ENCODE measurements at regions not wholly inside any gene's neighbourhood (a gene's known extent, or its start where the extent isn't known, plus 50 kb on each side); places are given as distances from the start of the nearest gene placed in this dataset.

DNA sequence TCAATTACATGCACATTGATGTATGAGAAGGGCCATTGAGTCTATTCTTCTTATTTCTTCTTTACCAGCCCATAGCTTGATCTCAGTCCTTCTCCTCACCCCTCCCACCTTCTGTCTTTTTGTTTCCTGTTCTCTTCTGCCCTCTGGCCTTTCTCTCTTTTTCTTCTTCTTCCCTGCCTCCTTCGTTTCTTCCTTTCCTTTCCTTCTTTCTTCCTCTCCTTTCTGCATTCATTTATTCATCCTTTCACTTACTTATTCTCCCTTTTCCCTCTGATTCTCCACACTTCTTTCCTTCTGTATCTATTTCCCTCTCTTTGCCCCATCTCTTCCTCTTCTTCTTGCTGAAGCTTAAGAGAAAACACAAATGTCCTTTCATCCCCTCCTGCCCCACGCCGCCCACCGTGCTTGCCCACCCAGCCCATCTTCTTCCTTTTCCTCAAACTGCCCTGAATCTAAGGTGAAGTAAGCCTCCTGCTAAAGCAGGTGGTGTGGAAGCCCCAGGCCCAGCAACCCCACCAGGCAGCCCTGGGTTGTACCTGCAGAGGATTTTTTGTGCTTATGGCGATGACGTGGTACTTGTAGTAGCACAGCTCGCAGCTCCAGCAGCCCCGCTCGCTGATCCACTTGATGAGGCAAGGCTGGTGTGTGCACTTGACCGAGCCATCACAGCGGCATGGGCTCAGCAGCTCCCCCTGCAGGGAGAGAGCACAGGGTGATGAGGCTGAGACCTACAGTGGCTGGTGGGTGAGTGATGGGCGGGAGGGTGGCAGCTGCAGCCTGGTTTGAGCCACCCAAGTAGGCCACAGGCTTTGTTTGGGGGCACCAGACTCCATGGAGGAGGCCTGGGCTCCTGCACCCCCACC is 89.0 kb downstream of the MARCHF4 start:
- no peak for DNase-seq (ENCODE audit: low spot score)
- Mint-ChIP-seq H3K4me3 (ENCODE audit: low read depth) (no peak overlapping the region), H3K27me3 (ENCODE audit: low read depth) (no peaks in the 10 kb centered on the region), H3K36me3 (ENCODE audit: low read depth) (no peaks in the 10 kb centered on the region), H3K27ac (no peak overlapping the region), H3K9me3 (no peaks in the 10 kb centered on the region), H3K4me1 (ENCODE audit: low read depth) (no peaks in the 10 kb centered on the region)
- intact Hi-C loops (cut with micrococcal nuclease), result loop anchor here (1.0 to 10.0 kb wide), 2 partner anchors 118 to 173 kb away; no protein-coding TSS in a partner anchor

DNA sequence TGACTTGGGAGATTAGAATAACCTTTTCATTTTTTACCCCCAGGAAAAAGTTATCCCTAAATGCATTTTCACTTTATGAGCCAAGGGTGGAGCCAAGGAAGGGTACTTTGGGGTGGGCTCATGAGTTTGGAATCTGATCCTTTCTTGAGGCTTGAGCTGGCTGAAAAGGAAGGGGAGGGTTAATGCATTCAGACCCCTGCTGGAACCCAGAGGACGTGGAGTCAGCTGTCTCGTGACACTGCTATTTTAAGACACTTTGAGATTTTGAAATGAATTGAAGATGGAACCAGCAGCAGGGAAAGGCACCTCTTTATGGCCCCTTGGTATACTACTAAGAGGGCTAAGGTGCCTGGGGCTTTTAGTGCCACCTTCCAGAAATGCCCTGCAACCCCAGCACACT is 90.4 kb downstream of the MARCHF4 start:
- no peak overlapping the region for H3K4me3 Mint-ChIP-seq (ENCODE audit: low read depth)
- no peaks in the 10 kb centered on the region for H3K9me3 Mint-ChIP-seq
- H3K27me3 Mint-ChIP-seq (ENCODE audit: low read depth), result no peaks in the 10 kb centered on the region
- no peak for DNase-seq (ENCODE audit: low spot score)
- intact Hi-C loops (cut with micrococcal nuclease), result loop anchor here (10.0 kb wide), 1 partner anchor 117 kb away; no protein-coding TSS in a partner anchor
- H3K36me3 Mint-ChIP-seq (ENCODE audit: low read depth), result no peaks in the 10 kb centered on the region
- H3K4me1 Mint-ChIP-seq (ENCODE audit: low read depth), result no peaks in the 10 kb centered on the region
- H3K27ac Mint-ChIP-seq, result no peak overlapping the region

DNA sequence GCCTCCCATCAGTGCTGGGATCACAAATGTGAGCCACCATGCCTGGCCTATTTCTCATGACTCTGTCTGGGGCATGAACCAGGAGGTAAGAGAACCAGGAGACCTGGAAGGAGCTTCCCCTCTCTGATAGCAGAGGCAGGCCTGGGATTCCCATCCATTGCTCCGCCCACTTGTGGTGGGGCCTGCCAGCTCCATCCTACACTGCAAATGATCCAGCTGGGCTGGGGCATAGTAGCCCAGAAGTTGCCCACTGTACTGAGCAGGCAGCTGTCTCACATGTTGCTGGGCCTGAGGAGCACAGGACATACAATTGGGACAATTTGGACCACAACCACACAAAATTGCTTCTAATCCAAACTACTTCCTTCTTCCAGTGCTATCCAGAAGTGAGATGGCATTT is 91.0 kb downstream of the MARCHF4 start:
- no peaks in the 10 kb centered on the region for H3K36me3 Mint-ChIP-seq (ENCODE audit: low read depth)
- H3K27ac Mint-ChIP-seq, result no peak overlapping the region

DNA sequence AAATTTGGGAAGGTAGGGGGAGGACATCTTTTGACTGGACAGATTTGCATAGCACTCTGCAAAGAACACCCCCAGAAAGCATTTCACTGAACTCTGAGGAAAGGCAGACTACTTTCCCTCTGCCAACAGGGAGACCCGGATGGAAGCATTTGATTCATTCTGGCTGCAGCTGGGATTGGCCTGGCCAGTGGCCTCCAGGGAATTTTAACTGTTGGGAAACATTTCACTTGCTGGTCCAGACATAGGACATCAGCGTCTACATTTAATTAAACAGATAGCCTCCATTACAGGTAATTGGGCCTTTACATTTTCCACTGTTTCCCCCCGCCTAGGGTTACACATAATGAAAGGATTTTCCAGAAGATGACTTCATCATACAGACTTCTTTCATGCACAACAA is 92.8 kb downstream of the MARCHF4 start:
- intact Hi-C loops (cut with micrococcal nuclease), result no loop called here
- no peaks in the 10 kb centered on the region for H3K27me3 Mint-ChIP-seq (ENCODE audit: low read depth)
- no peaks in the 10 kb centered on the region for H3K4me1 Mint-ChIP-seq (ENCODE audit: low read depth)
- H3K9me3 Mint-ChIP-seq, result no peaks in the 10 kb centered on the region
- no peak overlapping the region for H3K27ac Mint-ChIP-seq
- H3K36me3 Mint-ChIP-seq (ENCODE audit: low read depth), result no peaks in the 10 kb centered on the region
- no peak overlapping the region for H3K4me3 Mint-ChIP-seq (ENCODE audit: low read depth)
- no peak for DNase-seq (ENCODE audit: low spot score)

More for the DNA sequence above, 91.0 kb downstream of the MARCHF4 start:
- DNase-seq (ENCODE audit: low spot score), result no peak
- intact Hi-C loops (cut with micrococcal nuclease), result loop anchor here (10.0 kb wide), 1 partner anchor 117 kb away; no protein-coding TSS in a partner anchor
- Mint-ChIP-seq H3K27me3 (ENCODE audit: low read depth) (no peaks in the 10 kb centered on the region), H3K9me3 (no peaks in the 10 kb centered on the region), H3K4me1 (ENCODE audit: low read depth) (no peaks in the 10 kb centered on the region), H3K4me3 (ENCODE audit: low read depth) (no peak overlapping the region)

DNA sequence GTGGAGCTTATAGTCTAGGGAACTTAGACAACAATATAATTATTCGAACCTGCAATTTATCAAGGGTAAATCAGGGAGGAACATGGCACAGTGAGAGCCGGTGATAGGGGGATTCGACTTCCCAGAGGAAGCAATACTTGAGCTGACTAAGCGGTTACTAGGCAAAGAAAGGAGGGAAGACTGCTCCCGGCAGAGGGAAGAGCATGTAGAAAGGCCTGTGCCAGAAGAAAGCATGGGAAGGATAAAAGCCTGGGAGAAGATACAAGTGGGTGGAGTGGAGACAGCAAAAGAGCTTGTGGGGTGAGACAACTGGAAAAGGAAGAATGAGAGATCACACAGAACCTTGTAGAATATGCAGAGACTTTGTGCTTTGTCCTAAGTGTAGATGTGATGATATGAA is 93.3 kb downstream of the MARCHF4 start:
- no peak overlapping the region for H3K27ac Mint-ChIP-seq
- no peaks in the 10 kb centered on the region for H3K27me3 Mint-ChIP-seq (ENCODE audit: low read depth)
- no peaks in the 10 kb centered on the region for H3K36me3 Mint-ChIP-seq (ENCODE audit: low read depth)
- H3K4me1 Mint-ChIP-seq (ENCODE audit: low read depth), result no peaks in the 10 kb centered on the region
- H3K4me3 Mint-ChIP-seq (ENCODE audit: low read depth), result no peak overlapping the region
- no peak for DNase-seq (ENCODE audit: low spot score)
- H3K9me3 Mint-ChIP-seq, result no peaks in the 10 kb centered on the region
- intact Hi-C loops (cut with micrococcal nuclease), result no loop called here

DNA sequence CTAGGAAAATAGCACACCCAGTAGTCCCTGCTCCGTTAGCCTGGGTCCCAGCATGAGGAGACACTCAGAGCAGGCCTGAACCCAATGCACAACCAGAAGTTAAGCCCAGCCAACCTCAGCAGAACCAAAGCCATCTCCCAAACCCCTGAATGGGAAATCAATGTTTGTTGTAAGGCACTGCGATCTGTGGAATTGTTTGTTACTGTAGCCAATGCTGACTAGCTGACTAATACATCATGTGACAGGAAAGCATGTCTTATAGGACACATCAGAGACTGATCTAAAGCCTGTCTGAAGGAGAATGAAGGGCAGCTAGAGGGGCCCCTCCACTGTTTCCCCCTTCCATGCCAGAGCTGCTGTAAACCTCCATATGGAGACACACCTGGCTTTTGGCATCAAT is 96.4 kb downstream of the MARCHF4 start:
- Mint-ChIP-seq H3K9me3 (no peaks in the 10 kb centered on the region), H3K36me3 (ENCODE audit: low read depth) (no peaks in the 10 kb centered on the region), H3K4me1 (ENCODE audit: low read depth) (no peaks in the 10 kb centered on the region), H3K4me3 (ENCODE audit: low read depth) (no peak overlapping the region), H3K27ac (no peak overlapping the region), H3K27me3 (ENCODE audit: low read depth) (peaks cover 6% of the 10 kb centered on the region)
- intact Hi-C loops (cut with micrococcal nuclease), result no loop called here
- DNase-seq (ENCODE audit: low spot score), result no peak

DNA sequence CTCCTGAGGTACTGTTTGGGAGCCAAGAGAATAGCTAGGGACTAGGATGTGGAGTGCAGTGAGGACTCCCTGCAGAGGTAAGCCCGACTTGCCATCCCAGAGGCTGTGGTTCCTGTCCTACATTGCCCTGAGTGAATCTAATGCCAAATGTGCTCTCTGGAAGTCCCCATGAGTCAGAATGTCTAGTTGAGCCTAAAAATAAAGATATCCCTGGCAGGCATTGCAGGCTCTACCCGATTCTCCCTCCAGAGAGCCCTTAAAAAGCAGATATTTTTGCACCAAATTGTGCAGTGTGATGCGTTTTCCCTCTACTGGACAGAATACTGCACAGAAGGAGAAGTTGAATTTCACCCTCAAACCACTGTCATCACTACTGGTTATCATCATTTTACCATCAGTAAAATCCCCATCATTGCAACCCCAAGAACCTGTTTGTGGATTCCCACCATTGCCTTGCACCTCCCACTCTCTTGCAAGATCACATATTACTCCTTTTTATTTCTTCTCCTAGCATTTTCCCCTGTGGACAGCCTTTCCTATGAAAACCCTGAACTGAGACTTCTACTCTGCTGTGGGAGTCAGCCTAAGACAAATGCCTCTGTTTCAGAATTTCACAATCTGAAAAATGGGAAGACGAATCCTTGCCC is 98.0 kb downstream of the MARCHF4 start:
- H3K4me1 Mint-ChIP-seq (ENCODE audit: low read depth), result no peaks in the 10 kb centered on the region
- no peak overlapping the region for H3K27ac Mint-ChIP-seq
- no peak overlapping the region for H3K4me3 Mint-ChIP-seq (ENCODE audit: low read depth)
- no peak for DNase-seq (ENCODE audit: low spot score)
- no peaks in the 10 kb centered on the region for H3K9me3 Mint-ChIP-seq
- intact Hi-C loops (cut with micrococcal nuclease), result no loop called here
- peaks cover 12% of the 10 kb centered on the region for H3K27me3 Mint-ChIP-seq (ENCODE audit: low read depth)
- no peaks in the 10 kb centered on the region for H3K36me3 Mint-ChIP-seq (ENCODE audit: low read depth)

DNA sequence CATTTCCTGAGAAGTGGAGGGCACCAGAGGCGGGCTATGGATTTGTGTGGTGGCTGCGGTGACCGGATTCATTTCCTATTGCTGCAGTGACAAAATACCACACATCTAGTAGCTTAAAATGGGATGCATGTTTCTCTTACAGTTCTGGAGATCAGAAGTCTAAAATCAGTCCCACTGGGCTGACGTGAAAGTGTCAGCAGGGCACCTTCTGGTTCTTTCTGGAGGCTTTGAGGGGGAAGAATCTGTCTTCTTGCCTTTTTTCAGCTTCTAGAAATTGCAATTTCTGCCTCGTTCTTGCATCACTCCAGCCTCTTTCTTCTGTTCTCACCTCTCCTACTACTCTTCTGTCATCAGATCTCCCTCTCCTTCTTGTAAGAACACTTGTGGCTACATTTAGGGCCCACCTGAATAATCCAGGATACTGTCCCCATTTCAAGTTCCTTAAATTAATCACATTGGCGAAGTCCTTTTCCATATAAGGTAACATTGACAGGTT is 111.2 kb downstream of the MARCHF4 start:
- intact Hi-C loops (cut with micrococcal nuclease), result no loop called here
- no peak overlapping the region for H3K27ac Mint-ChIP-seq
- DNase-seq (ENCODE audit: low spot score), result no peak
- no peaks in the 10 kb centered on the region for H3K9me3 Mint-ChIP-seq
- peaks cover 3% of the 10 kb centered on the region for H3K27me3 Mint-ChIP-seq (ENCODE audit: low read depth)
- no peaks in the 10 kb centered on the region for H3K36me3 Mint-ChIP-seq (ENCODE audit: low read depth)
- no peak overlapping the region for H3K4me3 Mint-ChIP-seq (ENCODE audit: low read depth)
- no peaks in the 10 kb centered on the region for H3K4me1 Mint-ChIP-seq (ENCODE audit: low read depth)

DNA sequence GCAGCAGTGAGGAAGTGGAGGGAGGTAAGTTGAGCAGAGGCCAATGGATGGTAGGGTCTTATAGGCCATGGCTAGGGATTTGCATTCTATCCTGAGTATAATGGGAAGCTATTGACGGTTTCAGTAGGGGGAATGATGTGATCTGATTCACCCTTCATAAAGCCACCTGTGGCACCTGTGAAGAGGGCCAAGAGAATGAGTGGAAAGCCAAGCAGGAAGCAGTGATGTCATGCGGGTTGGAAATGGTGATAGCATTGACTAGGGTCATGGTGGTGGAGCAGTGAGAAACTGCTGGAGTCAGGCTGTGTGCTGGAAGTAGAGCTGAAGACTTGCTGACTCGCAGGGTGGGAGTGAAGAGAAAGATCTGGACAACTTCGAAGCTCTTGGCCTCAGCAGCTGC is 111.7 kb downstream of the MARCHF4 start:
- Mint-ChIP-seq H3K27me3 (ENCODE audit: low read depth) (peaks cover 3% of the 10 kb centered on the region), H3K4me3 (ENCODE audit: low read depth) (no peak overlapping the region)
- intact Hi-C loops (cut with micrococcal nuclease), result no loop called here

DNA sequence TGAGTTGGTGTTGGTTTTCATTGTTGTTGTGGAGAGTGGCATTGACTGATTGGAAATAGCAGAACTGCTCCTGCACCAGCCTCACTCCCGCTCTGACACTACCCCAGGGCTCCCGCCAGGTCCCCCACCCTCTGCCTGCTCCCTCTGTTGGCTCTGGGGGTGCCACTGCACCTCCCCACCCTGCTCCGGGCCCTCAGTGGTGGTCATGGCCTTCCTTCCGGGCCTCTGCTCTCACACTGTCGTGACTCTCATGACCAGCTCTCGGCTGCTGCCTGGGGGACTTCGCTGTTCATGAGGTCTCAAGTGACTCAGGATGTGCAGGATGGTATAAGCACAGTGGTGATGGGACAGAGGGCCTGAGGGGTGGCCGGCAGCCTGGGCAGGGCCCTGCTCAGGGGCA is 113.2 kb downstream of the MARCHF4 start:
- Mint-ChIP-seq H3K27ac (no peak overlapping the region), H3K4me3 (ENCODE audit: low read depth) (no peak overlapping the region), H3K27me3 (ENCODE audit: low read depth) (peaks cover 3% of the 10 kb centered on the region), H3K9me3 (no peaks in the 10 kb centered on the region), H3K36me3 (ENCODE audit: low read depth) (no peaks in the 10 kb centered on the region), H3K4me1 (ENCODE audit: low read depth) (no peaks in the 10 kb centered on the region)
- intact Hi-C loops (cut with micrococcal nuclease), result no loop called here
- no peak for DNase-seq (ENCODE audit: low spot score)

More for the DNA sequence above, 111.7 kb downstream of the MARCHF4 start:
- H3K27ac Mint-ChIP-seq, result no peak overlapping the region
- no peaks in the 10 kb centered on the region for H3K9me3 Mint-ChIP-seq
- no peak for DNase-seq (ENCODE audit: low spot score)
- H3K4me1 Mint-ChIP-seq (ENCODE audit: low read depth), result no peaks in the 10 kb centered on the region
- H3K36me3 Mint-ChIP-seq (ENCODE audit: low read depth), result no peaks in the 10 kb centered on the region

DNA sequence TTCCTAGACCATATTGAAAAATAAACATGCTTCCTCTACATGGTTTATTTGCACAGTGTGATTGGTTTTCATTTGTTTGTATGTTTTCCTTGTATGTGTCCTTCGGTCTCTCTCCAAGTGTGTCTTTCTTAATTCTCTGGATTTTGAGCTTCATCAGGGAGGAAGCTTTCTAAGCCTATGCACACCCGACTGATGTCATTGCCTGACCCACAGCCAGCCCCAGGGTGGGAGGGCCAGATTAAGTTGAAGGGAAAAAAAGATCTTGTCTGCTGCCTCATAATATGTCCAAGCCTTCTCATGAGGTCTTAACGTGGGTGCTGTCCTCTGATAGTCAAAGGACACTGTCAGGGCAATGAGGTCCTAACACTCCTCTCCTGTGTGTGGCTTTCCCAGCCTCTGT is 115.2 kb downstream of the MARCHF4 start:
- Mint-ChIP-seq H3K4me3 (ENCODE audit: low read depth) (no peak overlapping the region), H3K27ac (no peak overlapping the region), H3K9me3 (no peaks in the 10 kb centered on the region), H3K4me1 (ENCODE audit: low read depth) (no peaks in the 10 kb centered on the region), H3K27me3 (ENCODE audit: low read depth) (no peaks in the 10 kb centered on the region), H3K36me3 (ENCODE audit: low read depth) (no peaks in the 10 kb centered on the region)
- no peak for DNase-seq (ENCODE audit: low spot score)
- intact Hi-C loops (cut with micrococcal nuclease), result no loop called here
